ENCODE measurements at regions not wholly inside any gene's neighbourhood (a gene's known extent, or its start where the extent isn't known, plus 50 kb on each side); places are given as distances from the start of the nearest gene placed in this dataset.

DNA sequence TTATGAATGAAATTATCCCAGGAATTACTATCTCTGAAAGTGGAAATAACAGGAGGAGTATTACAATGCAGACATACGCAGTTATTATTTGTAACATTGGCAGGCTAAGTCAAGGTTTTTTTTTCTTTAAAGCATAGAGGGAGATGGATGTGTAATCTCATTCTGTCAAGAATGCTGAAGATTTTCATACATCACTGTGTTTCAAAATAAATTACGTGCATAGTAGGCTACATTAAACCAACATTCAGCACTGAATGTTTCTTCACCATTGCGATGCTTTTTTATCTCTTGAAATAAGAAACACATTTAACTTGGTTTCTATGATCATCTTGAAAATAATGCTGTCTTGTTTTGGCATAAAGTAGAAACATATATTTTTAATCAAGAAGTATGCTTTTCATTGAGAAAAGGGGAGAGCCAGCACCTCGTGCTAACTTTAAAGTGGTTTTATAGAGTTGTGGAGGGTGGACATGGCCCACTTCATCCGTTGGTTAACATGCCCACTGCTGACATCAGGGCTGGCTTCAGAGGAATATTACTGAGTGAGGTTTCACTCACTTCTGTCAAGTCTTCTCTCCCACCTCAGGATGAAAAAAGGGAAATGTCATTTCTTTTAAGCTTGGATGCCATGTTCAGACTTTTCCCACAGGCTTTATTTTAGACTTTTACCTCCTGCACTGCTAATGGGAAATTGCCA, 203.6 kb upstream of the MEF2C start:
- TF ChIP-seq, protein P1, sequence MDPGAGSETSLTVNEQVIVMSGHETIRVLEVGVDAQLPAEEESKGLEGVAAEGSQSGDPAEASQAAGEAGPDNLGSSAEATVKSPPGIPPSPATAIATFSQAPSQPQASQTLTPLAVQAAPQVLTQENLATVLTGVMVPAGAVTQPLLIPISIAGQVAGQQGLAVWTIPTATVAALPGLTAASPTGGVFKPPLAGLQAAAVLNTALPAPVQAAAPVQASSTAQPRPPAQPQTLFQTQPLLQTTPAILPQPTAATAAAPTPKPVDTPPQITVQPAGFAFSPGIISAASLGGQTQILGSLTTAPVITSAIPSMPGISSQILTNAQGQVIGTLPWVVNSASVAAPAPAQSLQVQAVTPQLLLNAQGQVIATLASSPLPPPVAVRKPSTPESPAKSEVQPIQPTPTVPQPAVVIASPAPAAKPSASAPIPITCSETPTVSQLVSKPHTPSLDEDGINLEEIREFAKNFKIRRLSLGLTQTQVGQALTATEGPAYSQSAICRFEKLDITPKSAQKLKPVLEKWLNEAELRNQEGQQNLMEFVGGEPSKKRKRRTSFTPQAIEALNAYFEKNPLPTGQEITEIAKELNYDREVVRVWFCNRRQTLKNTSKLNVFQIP (CRISPR knock-in tag; IDR thresholded peaks at IDR 0.05; ENCODE audit: borderline replicate concordance, low read depth), result no peak
- TF ChIP-seq ZFP30 (CRISPR knock-in tag; IDR thresholded peaks at IDR 0.05), result no peak
- no peak for TF ChIP-seq ARNTL (CRISPR knock-in tag; IDR thresholded peaks at IDR 0.05; ENCODE audit: borderline replicate concordance, low read depth)
- no peak for TF ChIP-seq PATZ1 (CRISPR knock-in tag; IDR thresholded peaks at IDR 0.05; ENCODE audit: borderline replicate concordance)
